ENCODE measurements at regions not wholly inside any gene's neighbourhood (a gene's known extent, or its start where the extent isn't known, plus 50 kb on each side); places are given as distances from the start of the nearest gene placed in this dataset.

GRCh38 chr5:28488752-28489151, 1450.4 kb upstream of the CDH9 start:
- ATAC-seq (ENCODE audit: insufficient read depth, low read depth): no peak
- no peaks in the 10 kb centered on the region for H3K9me3 ChIP-seq (ENCODE audit: insufficient read depth, low read length, severe bottlenecking)
- no peaks in the 10 kb centered on the region for H3K27me3 ChIP-seq (ENCODE audit: insufficient read depth, low read length, poor library complexity)
- no peak overlapping the region for H3K4me3 ChIP-seq (ENCODE audit: low read depth in 1 of 2, low read length in 2 of 2)
- H4K20me1 ChIP-seq (ENCODE audit: insufficient read depth, low read length): no peaks in the 10 kb centered on the region
- H3K36me3 ChIP-seq (ENCODE audit: insufficient read depth, low read length): no peaks in the 10 kb centered on the region
- H2AFZ ChIP-seq (ENCODE audit: low read depth, low read length): no peak overlapping the region
- no peak overlapping the region for H3K27ac ChIP-seq (ENCODE audit: low read length)
- H3K9ac ChIP-seq (ENCODE audit: low read depth, low read length): no peak overlapping the region
- no peaks in the 10 kb centered on the region for H3K79me2 ChIP-seq (ENCODE audit: insufficient read depth, low read length)
- H3K4me2 ChIP-seq (ENCODE audit: insufficient read depth, low read length): no peak overlapping the region
- DNase-seq: no peak
- TF ChIP-seq CTCF (IDR thresholded peaks at IDR 0.05; ENCODE audit: borderline replicate concordance, extremely low read depth, low read length, poor library complexity, severe bottlenecking) (no peak), EZH2 (IDR thresholded peaks at IDR 0.05; ENCODE audit: borderline replicate concordance, low read depth, low read length, severe bottlenecking) (no peak)
- H3K4me1 ChIP-seq (ENCODE audit: insufficient read depth, low read length): no peaks in the 10 kb centered on the region

GRCh38 chr5:28483327-28484025, 1445.1 kb upstream of the CDH9 start:
- Histone ChIP-seq H3K4me3 (ENCODE audit: low read depth in 1 of 2, low read length in 2 of 2) (no peak overlapping the region), H3K27ac (ENCODE audit: low read length) (no peak overlapping the region), H3K79me2 (ENCODE audit: insufficient read depth, low read length) (no peaks in the 10 kb centered on the region), H3K4me1 (ENCODE audit: insufficient read depth, low read length) (no peaks in the 10 kb centered on the region), H2AFZ (ENCODE audit: low read depth, low read length) (no peak overlapping the region), H4K20me1 (ENCODE audit: insufficient read depth, low read length) (no peaks in the 10 kb centered on the region), H3K9ac (ENCODE audit: low read depth, low read length) (no peak overlapping the region), H3K4me2 (ENCODE audit: insufficient read depth, low read length) (no peak overlapping the region), H3K9me3 (ENCODE audit: insufficient read depth, low read length, severe bottlenecking) (no peaks in the 10 kb centered on the region), H3K27me3 (ENCODE audit: insufficient read depth, low read length, poor library complexity) (no peaks in the 10 kb centered on the region), H3K36me3 (ENCODE audit: insufficient read depth, low read length) (no peaks in the 10 kb centered on the region)
- ATAC-seq (ENCODE audit: insufficient read depth, low read depth): no peak
- no peak for DNase-seq
- no peak for TF ChIP-seq EZH2 (IDR thresholded peaks at IDR 0.05; ENCODE audit: borderline replicate concordance, low read depth, low read length, severe bottlenecking)
- TF ChIP-seq CTCF (IDR thresholded peaks at IDR 0.05; ENCODE audit: borderline replicate concordance, extremely low read depth, low read length, poor library complexity, severe bottlenecking): no peak

- no peak overlapping the region for H3K4me2 ChIP-seq (ENCODE audit: insufficient read depth, low read length)
- no peak overlapping the region for H3K27ac ChIP-seq (ENCODE audit: low read length)
- TF ChIP-seq CTCF (IDR thresholded peaks at IDR 0.05; ENCODE audit: borderline replicate concordance, extremely low read depth, low read length, poor library complexity, severe bottlenecking): no peak
- no peak for TF ChIP-seq EZH2 (IDR thresholded peaks at IDR 0.05; ENCODE audit: borderline replicate concordance, low read depth, low read length, severe bottlenecking)
- H4K20me1 ChIP-seq (ENCODE audit: insufficient read depth, low read length): no peaks in the 10 kb centered on the region
- ATAC-seq (ENCODE audit: insufficient read depth, low read depth) (no peak), DNase-seq (no peak)
- no peaks in the 10 kb centered on the region for H3K36me3 ChIP-seq (ENCODE audit: insufficient read depth, low read length)
- H2AFZ ChIP-seq (ENCODE audit: low read depth, low read length): no peak overlapping the region
- no peaks in the 10 kb centered on the region for H3K79me2 ChIP-seq (ENCODE audit: insufficient read depth, low read length)
- no peaks in the 10 kb centered on the region for H3K4me1 ChIP-seq (ENCODE audit: insufficient read depth, low read length)
- no peaks in the 10 kb centered on the region for H3K27me3 ChIP-seq (ENCODE audit: insufficient read depth, low read length, poor library complexity)
- H3K9me3 ChIP-seq (ENCODE audit: insufficient read depth, low read length, severe bottlenecking): no peaks in the 10 kb centered on the region
- H3K9ac ChIP-seq (ENCODE audit: low read depth, low read length): no peak overlapping the region
- H3K4me3 ChIP-seq (ENCODE audit: low read depth in 1 of 2, low read length in 2 of 2): no peak overlapping the region
Measured at GRCh38 chr5:28473531-28474107, 1435.2 kb upstream of the CDH9 start.

All from DND-41 (cell line).